Tibial nerve (tissue), 4 donors: ENCODE measurements at regions not wholly inside any gene's neighbourhood (a gene's known extent, or its start where the extent isn't known, plus 50 kb on each side); places are given as distances from the start of the nearest gene placed in this dataset.

Experiments
- DNase-seq, 2 donors: peaks; one replicate each; pipeline ENCODE4 v3.0.0-alpha.2; 2019; ENCODE audit warnings: low spot score in 2 of 2
- H3K27ac ChIP-seq, 4 donors: fragments of 200-600 bp; sonication (generic) in 3 of 4; one replicate each; pipeline ENCODE4 v1.5.1; 2017 to 2019; ENCODE audit warnings: mild to moderate bottlenecking in 1 of 4
- H3K27me3 ChIP-seq, 2 donors: fragments of 200-600 bp; sonication (generic) in 1 of 2; one replicate each; pipeline versions ENCODE4 v1.5.1 to v1.6.0; 2017 to 2019
- H3K36me3 ChIP-seq, 3 donors: fragments of 200-600 bp; sonication (generic); one replicate each; pipeline ENCODE4 v1.5.1; 2018 to 2019
- H3K4me1 ChIP-seq, 4 donors: fragments of 200-600 bp; sonication (generic) in 3 of 4; one replicate each; pipeline ENCODE4 v1.5.1; 2017 to 2019
- H3K4me3 ChIP-seq, 4 donors: fragments of 200-600 bp; sonication (generic) in 3 of 4; one replicate each; pipeline ENCODE4 v1.5.1; 2017 to 2019; ENCODE audit warnings: mild to moderate bottlenecking in 1 of 4, moderate library complexity in 1 of 4
- H3K9me3 ChIP-seq, 4 donors: fragments of 200-600 bp; sonication (generic) in 3 of 4; one replicate each; pipeline ENCODE4 v1.5.1; 2017 to 2019
- EP300 ChIP-seq, 2 donors: sonication (generic); formaldehyde crosslinking; IDR thresholded peaks; one replicate each; pipeline ENCODE4 v1.6.1; 2017; ENCODE audit warnings: antibody characterized with exemption in 2 of 2, mild to moderate bottlenecking in 1 of 2
- POLR2A ChIP-seq, 2 donors: fragments of 450-650 bp; IDR thresholded peaks; one replicate each; pipeline ENCODE4 v1.6.1; 2017; ENCODE audit warnings: antibody characterized with exemption in 2 of 2, mild to moderate bottlenecking in 2 of 2, moderate library complexity in 2 of 2
- WGBS, 2 donors: methylation state at CpG; one replicate each; pipeline ENCODE4 v1.1.5; 2018; 5-methylcytosine and 5-hydroxymethylcytosine counted together
- TF ChIP-seq, protein P1 (sequence below), 5 experiments: fragments of 200-600 bp in 3 of 5; fragments of 450-650 bp in 2 of 5; sonication (generic) in 3 of 5; IDR thresholded peaks; one replicate each; pipeline ENCODE4 v1.5.1; 2016 to 2019; ENCODE audit warnings: antibody characterized with exemption in 5 of 5, mild to moderate bottlenecking in 3 of 5, moderate library complexity in 2 of 5

DNA sequence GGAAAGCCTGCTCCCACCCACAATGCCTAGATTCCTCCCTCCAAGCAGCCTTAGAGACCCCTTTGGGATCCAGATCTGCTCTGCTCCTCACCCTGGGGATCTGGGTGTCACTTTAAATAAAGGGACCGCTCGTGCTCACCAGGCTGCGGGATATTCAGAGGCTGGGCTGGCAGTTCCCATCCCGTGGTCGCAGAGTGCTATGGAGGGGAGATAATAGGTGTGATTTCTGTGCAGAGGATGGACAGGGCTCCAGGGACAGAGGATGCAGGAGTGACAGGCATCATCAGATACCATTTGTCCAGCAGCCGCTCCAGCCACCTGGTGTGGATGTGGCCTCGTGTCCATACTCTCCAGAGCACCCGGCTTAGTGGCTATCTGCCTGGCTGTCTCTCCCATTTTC, 415.9 kb upstream of the SULF2 start:
- 81 to 92% methylated on average over 8 of the region's 8 CpGs for WGBS, 2 donors
- TF ChIP-seq EP300 (IDR thresholded peaks at IDR 0.05) (no peak), POLR2A (IDR thresholded peaks at IDR 0.05) (no peak)
- TF ChIP-seq, protein P1, sequence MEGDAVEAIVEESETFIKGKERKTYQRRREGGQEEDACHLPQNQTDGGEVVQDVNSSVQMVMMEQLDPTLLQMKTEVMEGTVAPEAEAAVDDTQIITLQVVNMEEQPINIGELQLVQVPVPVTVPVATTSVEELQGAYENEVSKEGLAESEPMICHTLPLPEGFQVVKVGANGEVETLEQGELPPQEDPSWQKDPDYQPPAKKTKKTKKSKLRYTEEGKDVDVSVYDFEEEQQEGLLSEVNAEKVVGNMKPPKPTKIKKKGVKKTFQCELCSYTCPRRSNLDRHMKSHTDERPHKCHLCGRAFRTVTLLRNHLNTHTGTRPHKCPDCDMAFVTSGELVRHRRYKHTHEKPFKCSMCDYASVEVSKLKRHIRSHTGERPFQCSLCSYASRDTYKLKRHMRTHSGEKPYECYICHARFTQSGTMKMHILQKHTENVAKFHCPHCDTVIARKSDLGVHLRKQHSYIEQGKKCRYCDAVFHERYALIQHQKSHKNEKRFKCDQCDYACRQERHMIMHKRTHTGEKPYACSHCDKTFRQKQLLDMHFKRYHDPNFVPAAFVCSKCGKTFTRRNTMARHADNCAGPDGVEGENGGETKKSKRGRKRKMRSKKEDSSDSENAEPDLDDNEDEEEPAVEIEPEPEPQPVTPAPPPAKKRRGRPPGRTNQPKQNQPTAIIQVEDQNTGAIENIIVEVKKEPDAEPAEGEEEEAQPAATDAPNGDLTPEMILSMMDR (IDR thresholded peaks at IDR 0.05): no peak
- H3K4me1 ChIP-seq: peaks cover 0 to 5% (median 0%) of the 10 kb centered on the region in 4 donors
- no peaks in the 10 kb centered on the region for H3K9me3 ChIP-seq
- no peak for DNase-seq
- H3K36me3 ChIP-seq: no peaks in the 10 kb centered on the region
- H3K27me3 ChIP-seq: no peaks in the 10 kb centered on the region
- no peak overlapping the region for H3K4me3 ChIP-seq
- no peak overlapping the region for H3K27ac ChIP-seq

DNA sequence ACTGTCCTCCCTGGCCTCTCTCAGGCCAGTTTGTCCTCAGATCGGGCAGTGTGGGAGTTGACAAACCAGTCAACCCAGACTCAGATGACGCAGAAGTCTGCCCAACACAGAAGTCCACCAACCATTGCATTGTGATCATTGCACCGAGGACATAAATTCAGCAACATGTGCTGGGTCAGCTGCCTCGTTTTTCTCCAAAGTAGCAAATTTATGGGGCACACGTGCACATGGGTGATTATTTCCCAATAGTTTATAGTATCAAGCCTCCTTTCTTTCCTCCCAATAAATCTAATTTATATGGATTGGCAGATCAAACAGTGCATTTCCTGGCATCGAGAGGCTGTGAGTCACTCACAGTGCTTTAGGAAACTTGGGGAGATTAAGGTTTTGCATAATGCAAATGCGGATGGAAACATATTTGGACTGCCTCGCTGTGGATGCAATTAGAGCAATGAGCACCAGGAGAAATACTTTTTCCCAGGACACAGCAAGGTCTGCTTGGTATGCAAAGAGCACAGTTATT, 413.7 kb upstream of the SULF2 start:
- no peak for TF ChIP-seq POLR2A (IDR thresholded peaks at IDR 0.05)
- TF ChIP-seq, protein P1 (IDR thresholded peaks at IDR 0.05): no peak

DNA sequence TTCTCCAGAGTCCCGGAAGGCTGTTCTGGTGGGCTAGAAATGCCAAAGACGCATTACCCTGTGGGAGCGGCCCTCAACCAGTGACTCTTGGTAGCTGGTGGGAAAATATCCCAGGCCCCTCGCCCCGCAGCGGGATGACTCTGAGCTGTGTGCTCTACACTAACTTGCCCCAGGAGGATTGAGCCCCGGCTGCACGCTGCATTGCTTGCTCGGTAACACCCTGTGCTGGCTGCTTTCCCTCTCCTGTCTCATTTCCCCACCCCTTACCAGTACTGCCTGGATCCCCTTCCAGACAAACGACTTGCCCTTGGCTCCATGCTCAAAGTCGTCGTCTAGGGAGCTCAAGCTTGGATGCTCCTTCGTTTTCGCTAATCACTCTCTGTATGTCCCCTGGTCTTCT, 411.8 kb upstream of the SULF2 start:
- Histone ChIP-seq H3K27ac (no peak overlapping the region), H3K9me3 (no peaks in the 10 kb centered on the region), H3K4me3 (no peak overlapping the region), H3K36me3 (no peaks in the 10 kb centered on the region), H3K27me3 (no peaks in the 10 kb centered on the region), H3K4me1 (peaks cover 0 to 5% (median 0%) of the 10 kb centered on the region in 4 donors)
- TF ChIP-seq POLR2A (IDR thresholded peaks at IDR 0.05) (no peak), EP300 (IDR thresholded peaks at IDR 0.05) (no peak)
- TF ChIP-seq, protein P1 (IDR thresholded peaks at IDR 0.05): no peak
- 55 to 57% methylated on average over 14 of the region's 14 CpGs for WGBS, 2 donors
- DNase-seq: no peak

More for the DNA sequence above, 413.7 kb upstream of the SULF2 start:
- Histone ChIP-seq H3K4me3 (no peak overlapping the region), H3K27ac (no peak overlapping the region), H3K36me3 (no peaks in the 10 kb centered on the region), H3K27me3 (no peaks in the 10 kb centered on the region), H3K4me1 (peaks cover 0 to 5% (median 0%) of the 10 kb centered on the region in 4 donors), H3K9me3 (no peaks in the 10 kb centered on the region)
- 62 to 76% methylated on average over 8 of the region's 8 CpGs for WGBS, 2 donors
- no peak for DNase-seq

DNA sequence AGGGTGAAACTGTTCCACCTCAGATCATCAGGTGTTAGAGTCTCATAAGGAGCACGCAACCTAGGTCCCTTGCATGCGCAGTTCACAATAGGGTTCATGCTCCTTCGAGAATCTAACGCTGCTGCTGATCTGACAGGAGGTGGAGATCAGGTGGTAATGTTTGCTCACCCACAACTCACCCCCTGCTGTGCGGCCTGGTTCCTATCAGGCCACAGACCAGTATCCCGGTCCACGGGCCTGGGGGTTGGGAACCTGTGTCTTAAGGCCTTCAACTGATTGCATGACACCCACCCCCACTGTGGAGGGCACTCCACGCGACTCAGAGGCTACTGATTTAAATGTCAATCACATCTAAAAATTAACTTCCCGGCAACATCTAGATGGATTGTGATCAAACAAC, 411.2 kb upstream of the SULF2 start:
- H3K9me3 ChIP-seq: no peaks in the 10 kb centered on the region
- H3K27me3 ChIP-seq: no peaks in the 10 kb centered on the region
- no peak for DNase-seq
- TF ChIP-seq, protein P1 (IDR thresholded peaks at IDR 0.05): no peak
- TF ChIP-seq POLR2A (IDR thresholded peaks at IDR 0.05): no peak
- no peak for TF ChIP-seq EP300 (IDR thresholded peaks at IDR 0.05)
- H3K4me1 ChIP-seq: peaks cover 0 to 5% (median 0%) of the 10 kb centered on the region in 4 donors
- no peaks in the 10 kb centered on the region for H3K36me3 ChIP-seq
- H3K27ac ChIP-seq: no peak overlapping the region
- no peak overlapping the region for H3K4me3 ChIP-seq
- WGBS, 2 donors: 64 to 78% methylated on average over 10 of the region's 10 CpGs

DNA sequence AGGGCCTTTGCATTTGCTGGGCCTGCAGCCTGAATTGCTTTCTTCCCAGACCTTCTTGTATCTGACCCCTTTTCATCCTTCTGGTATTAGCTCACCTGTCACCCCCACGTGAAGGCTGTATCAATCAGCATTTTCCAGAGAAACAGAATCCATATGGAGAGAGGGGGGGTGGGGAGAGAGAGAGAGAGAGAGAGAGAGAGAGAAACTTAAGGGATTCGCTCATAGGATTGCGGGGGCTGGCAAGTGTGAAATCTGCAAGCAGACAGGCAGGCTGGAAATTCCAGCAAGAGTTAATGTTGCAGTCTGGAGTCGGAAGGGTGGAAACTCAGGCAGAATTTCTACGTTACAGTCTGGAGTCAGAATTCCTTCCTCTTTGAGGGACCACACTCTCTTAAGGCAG, 410.7 kb upstream of the SULF2 start:
- no peak for DNase-seq
- WGBS, 2 donors: 60 to 61% methylated on average over 5 of the region's 5 CpGs
- no peaks in the 10 kb centered on the region for H3K9me3 ChIP-seq
- H3K4me3 ChIP-seq: no peak overlapping the region
- no peaks in the 10 kb centered on the region for H3K36me3 ChIP-seq
- TF ChIP-seq POLR2A (IDR thresholded peaks at IDR 0.05): no peak
- TF ChIP-seq, protein P1 (IDR thresholded peaks at IDR 0.05): no peak
- TF ChIP-seq EP300 (IDR thresholded peaks at IDR 0.05): no peak
- no peaks in the 10 kb centered on the region for H3K27me3 ChIP-seq
- peaks cover 0 to 5% (median 0%) of the 10 kb centered on the region in 4 donors for H3K4me1 ChIP-seq
- no peak overlapping the region for H3K27ac ChIP-seq
